ENCODE measurements at regions not wholly inside any gene's neighbourhood (a gene's known extent, or its start where the extent isn't known, plus 50 kb on each side); places are given as distances from the start of the nearest gene placed in this dataset.
"Not testable (repeated sequence)": the region's sequence is repeated elsewhere in the genome, so short reads cannot be mapped to it uniquely, and the experiment has no call there.

- no peak for DNase-seq (ENCODE audit: low spot score)
Observed at GRCh38 chr16:58960034-58960433, 225.9 kb upstream of the GOT2 start.

GRCh38 chr16:58958749-58959148, 224.6 kb upstream of the GOT2 start:
- DNase-seq (ENCODE audit: low spot score): no peak

DNA sequence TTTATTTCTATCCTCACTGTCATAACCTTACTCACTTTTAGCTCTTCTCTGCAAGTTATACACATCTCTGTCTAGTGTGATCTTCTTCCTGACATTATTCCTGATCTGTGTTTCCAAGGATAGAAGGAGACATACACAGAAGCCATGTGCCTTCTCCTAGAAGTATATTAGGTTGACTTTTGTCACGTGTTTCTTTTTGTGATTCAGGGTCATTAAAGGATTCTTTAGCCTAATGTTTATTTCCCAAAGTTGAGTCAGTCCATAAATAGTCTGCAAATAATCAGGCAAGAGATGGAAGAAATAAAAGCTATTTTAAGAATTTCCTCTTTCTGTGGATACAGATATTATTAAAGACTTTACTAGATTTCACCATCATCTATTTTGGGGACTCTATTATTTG, 214.1 kb upstream of the GOT2 start:
- DNase-seq (ENCODE audit: low spot score): no peak

DNA sequence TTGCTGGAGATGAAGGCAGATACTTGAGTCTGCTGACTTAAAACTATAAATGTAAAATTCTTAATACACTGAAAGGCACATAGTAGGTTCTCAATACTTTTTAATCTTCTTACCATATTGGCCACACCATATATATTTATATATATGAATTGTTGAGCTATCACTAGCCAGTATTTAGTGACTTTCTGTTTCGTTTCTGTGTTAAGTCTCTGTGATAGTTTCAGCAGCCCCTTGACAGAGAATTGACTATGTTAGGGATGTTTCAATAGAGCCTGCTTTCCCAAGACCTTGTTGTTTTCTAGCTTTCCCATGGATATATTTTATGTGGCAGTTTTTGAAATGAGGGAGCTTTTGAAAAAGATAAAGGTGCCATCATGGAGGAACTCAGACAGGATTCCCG, 206.5 kb upstream of the GOT2 start:
- DNase-seq (ENCODE audit: low spot score): no peak

- DNase-seq (ENCODE audit: low spot score): no peak
Observed at GRCh38 chr16:58938811-58939210, 204.7 kb upstream of the GOT2 start.

- DNase-seq (ENCODE audit: low spot score): no peak
Observed at GRCh38 chr16:58937661-58938060, 203.5 kb upstream of the GOT2 start.

GRCh38 chr16:58933186-58933585, 199.1 kb upstream of the GOT2 start:
- no peak for DNase-seq (ENCODE audit: low spot score)

- DNase-seq (ENCODE audit: low spot score): no peak
Observed at GRCh38 chr16:58931436-58931835, 197.3 kb upstream of the GOT2 start.

- DNase-seq (ENCODE audit: low spot score): no peak
Observed at GRCh38 chr16:58923094-58923493, 189.0 kb upstream of the GOT2 start.

GRCh38 chr16:58913456-58913855, 179.3 kb upstream of the GOT2 start:
- DNase-seq (ENCODE audit: low spot score): no peak

GRCh38 chr16:58912571-58912970, 178.5 kb upstream of the GOT2 start:
- no peak for DNase-seq (ENCODE audit: low spot score)

- no peak for DNase-seq (ENCODE audit: low spot score)
Observed at GRCh38 chr16:58906981-58907715, 173.0 kb upstream of the GOT2 start.

GRCh38 chr16:58904291-58904690, 170.2 kb upstream of the GOT2 start:
- DNase-seq (ENCODE audit: low spot score): no peak

GRCh38 chr16:58889516-58889915, 155.4 kb upstream of the GOT2 start:
- DNase-seq (ENCODE audit: low spot score): no peak

- DNase-seq (ENCODE audit: low spot score): no peak
Observed at GRCh38 chr16:58885528-58886170, 151.5 kb upstream of the GOT2 start.

DNA sequence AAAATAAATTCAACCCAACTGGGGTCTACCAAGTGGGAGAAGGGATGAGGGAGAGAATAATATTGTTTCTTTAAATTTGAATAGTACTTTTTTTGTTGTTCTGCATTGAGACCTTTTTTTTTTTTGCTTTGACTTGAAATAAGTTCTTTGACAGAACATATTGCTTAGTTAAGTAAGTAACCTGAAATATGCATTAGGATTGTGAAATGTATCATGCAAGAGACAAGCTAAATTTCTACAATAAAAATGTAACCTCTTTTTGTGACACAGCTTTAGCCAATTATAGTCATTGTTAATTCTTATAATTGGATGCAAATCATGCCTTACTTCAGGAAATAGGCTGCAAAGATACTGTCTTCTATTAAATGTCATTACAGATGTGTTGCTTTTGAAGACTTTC, 150.0 kb upstream of the GOT2 start:
- DNase-seq (ENCODE audit: low spot score): no peak

GRCh38 chr16:58883131-58883530, 149.0 kb upstream of the GOT2 start:
- no peak for DNase-seq (ENCODE audit: low spot score)

GRCh38 chr16:58882292-58882691, 148.2 kb upstream of the GOT2 start:
- DNase-seq (ENCODE audit: low spot score): no peak

DNA sequence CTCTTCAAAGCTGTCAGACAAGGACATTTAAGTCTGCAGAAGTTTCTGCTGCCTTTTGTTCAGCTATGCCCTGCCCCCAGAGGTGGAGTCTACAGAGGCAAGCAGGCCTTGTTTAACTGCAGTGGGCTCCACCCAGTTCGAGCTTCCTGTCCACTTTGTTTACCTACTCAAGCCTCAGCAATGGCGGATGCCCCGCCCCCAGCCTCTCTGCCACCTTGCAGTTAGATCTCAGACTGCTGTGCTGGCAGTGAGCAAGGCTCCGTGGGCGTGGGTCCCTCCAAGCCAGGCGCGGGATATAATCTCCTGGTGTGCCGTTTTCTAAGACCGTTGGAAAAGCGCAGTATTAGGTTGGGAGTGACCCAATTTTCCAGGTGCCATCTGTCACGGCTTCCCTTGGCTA, 144.5 kb upstream of the GOT2 start:
- not testable (repeated sequence) for DNase-seq (ENCODE audit: low spot score)

GRCh38 chr16:58866935-58867334, 132.8 kb upstream of the GOT2 start:
- no peak for DNase-seq (ENCODE audit: low spot score)

- DNase-seq (ENCODE audit: low spot score): no peak
Observed at GRCh38 chr16:58863761-58864160, 129.6 kb upstream of the GOT2 start.

DNA sequence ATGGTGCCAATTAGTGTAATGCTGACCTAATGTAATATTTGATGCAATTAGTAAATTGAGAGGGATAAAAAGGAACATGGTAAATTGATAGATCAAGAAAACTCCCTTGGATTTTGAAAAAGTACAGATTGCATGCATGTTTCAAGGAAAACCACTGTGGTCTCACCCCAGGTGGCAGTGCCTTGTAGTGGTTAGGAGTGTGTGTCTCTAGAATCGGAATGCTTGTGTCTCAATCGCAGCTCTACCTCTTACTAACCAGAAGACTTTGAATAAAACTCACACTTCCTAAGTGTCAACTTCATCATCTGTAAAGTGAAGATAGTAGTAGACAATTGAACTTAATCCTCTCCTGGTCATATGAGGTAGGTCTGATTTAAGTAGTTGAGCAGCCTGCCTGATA, 128.9 kb upstream of the GOT2 start:
- no peak for DNase-seq (ENCODE audit: low spot score)

- no peak for DNase-seq (ENCODE audit: low spot score)
Observed at GRCh38 chr16:58862334-58863021, 128.4 kb upstream of the GOT2 start.

Measured in AG08396 (cell line).